Ascending aorta (tissue), 2 donors: ENCODE measurements at regions not wholly inside any gene's neighbourhood (a gene's known extent, or its start where the extent isn't known, plus 50 kb on each side); places are given as distances from the start of the nearest gene placed in this dataset.

Experiments used
- DNase-seq, 2 donors: peaks; one replicate each; pipeline ENCODE4 v3.0.0-alpha.2; 2019; ENCODE audit warnings: low spot score in 2 of 2
- H3K27ac ChIP-seq, 2 donors: fragments of 200-600 bp; sonication (generic); one replicate each; pipeline ENCODE4 v1.5.1; 2016 to 2017; ENCODE audit warnings: mild to moderate bottlenecking in 1 of 2
- H3K27me3 ChIP-seq: fragments of 200-600 bp; sonication (generic); one replicate; pipeline ENCODE4 v1.5.1; 2017
- H3K36me3 ChIP-seq, 2 donors: fragments of 200-600 bp; sonication (generic); one replicate each; pipeline ENCODE4 v1.5.1; 2016
- H3K4me1 ChIP-seq, 2 donors: fragments of 200-600 bp; sonication (generic); one replicate each; pipeline ENCODE4 v1.5.1; 2016 to 2017; ENCODE audit warnings: mild to moderate bottlenecking in 1 of 2
- H3K4me3 ChIP-seq, 2 donors: fragments of 200-600 bp; sonication (generic); one replicate each; pipeline ENCODE4 v1.5.1; 2016 to 2017; ENCODE audit warnings: mild to moderate bottlenecking in 1 of 2
- H3K9me3 ChIP-seq, 2 donors: fragments of 200-600 bp; sonication (generic); one replicate each; pipeline ENCODE4 v1.5.1; 2016
- intact Hi-C: fragments of 100-400 bp; cut with DNase I; formaldehyde crosslinking; loops from one replicate; pipeline ENCODE4 v1.15.1; 2023
- TF ChIP-seq, protein P1 (sequence below), 3 experiments: fragments of 200-600 bp in 2 of 3; fragments of 450-650 bp in 1 of 3; sonication (generic) in 2 of 3; IDR thresholded peaks; one replicate each; pipeline ENCODE4 v1.5.1; 2016 to 2019; ENCODE audit warnings: antibody characterized with exemption in 3 of 3, mild to moderate bottlenecking in 1 of 3, moderate library complexity in 1 of 3

DNA sequence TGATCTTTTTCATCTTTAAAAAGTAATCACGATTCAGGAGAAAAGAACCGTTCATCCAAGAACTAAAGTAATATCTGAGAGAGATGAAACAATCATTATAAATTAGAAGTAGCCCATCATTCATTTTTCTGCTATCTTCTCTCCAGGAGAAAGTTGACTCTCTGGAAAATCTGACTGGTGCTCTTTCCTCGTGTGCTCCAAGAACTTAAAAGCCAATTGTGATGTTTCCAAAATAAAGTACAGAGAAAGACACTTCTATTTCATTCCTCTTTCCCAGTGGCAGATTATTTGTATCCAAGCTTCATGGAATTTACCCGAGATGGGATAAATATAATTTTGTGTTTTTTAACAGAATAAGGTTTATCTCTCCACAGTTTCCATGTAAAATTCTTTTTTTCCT lies 212.5 kb upstream of the NOCT start:
- Histone ChIP-seq H3K27ac (no peak overlapping the region), H3K27me3 (no peaks in the 10 kb centered on the region), H3K9me3 (no peaks in the 10 kb centered on the region), H3K4me3 (no peak overlapping the region), H3K36me3 (no peaks in the 10 kb centered on the region), H3K4me1 (no peaks in the 10 kb centered on the region)
- DNase-seq = no peak
- intact Hi-C loops = no loop called here
- TF ChIP-seq, protein P1, sequence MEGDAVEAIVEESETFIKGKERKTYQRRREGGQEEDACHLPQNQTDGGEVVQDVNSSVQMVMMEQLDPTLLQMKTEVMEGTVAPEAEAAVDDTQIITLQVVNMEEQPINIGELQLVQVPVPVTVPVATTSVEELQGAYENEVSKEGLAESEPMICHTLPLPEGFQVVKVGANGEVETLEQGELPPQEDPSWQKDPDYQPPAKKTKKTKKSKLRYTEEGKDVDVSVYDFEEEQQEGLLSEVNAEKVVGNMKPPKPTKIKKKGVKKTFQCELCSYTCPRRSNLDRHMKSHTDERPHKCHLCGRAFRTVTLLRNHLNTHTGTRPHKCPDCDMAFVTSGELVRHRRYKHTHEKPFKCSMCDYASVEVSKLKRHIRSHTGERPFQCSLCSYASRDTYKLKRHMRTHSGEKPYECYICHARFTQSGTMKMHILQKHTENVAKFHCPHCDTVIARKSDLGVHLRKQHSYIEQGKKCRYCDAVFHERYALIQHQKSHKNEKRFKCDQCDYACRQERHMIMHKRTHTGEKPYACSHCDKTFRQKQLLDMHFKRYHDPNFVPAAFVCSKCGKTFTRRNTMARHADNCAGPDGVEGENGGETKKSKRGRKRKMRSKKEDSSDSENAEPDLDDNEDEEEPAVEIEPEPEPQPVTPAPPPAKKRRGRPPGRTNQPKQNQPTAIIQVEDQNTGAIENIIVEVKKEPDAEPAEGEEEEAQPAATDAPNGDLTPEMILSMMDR (IDR thresholded peaks at IDR 0.05) = no peak

DNA sequence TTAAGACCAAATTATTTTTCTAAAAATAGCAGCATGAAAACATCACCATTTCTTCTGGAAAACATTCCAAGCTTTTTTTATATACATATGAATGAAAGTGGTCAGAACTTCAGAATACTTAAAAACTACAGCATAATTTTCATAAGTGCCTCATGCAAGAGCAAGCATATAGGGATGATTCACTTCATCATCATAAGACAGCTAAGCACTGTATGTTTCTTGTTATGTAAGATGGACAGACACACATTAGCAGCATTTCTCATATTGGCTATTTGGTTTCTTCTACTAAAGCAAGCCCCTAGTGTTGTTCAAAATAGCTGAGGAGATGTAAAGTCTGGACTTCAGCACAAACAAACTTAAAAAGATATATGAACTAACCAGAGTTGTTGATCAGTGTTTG lies 213.1 kb upstream of the NOCT start:
- Histone ChIP-seq H3K27me3 (no peaks in the 10 kb centered on the region), H3K36me3 (no peaks in the 10 kb centered on the region), H3K4me3 (no peak overlapping the region), H3K4me1 (no peaks in the 10 kb centered on the region), H3K27ac (no peak overlapping the region), H3K9me3 (no peaks in the 10 kb centered on the region)
- intact Hi-C loops = no loop called here
- TF ChIP-seq, protein P1 (IDR thresholded peaks at IDR 0.05) = no peak
- no peak for DNase-seq

DNA sequence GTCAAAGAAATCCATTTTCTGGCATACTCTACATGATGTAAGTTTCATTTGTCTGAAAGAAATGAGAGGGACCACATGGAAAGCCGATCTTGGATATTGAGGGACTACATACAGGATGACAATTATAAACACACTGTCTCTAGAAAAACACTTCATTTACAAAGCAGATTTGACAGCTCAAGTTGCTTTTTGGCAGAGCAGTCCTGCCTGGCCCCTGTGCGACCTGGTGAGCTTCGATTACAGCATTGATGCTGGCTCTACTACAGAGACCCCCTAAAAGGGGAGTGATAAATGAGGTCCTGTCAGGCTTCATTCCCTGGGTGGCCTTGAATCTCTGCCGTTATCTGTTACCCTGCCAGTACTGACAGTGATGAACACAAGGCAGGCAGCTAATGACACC lies 215.2 kb upstream of the NOCT start:
- TF ChIP-seq, protein P1 (IDR thresholded peaks at IDR 0.05) = no peak
- H3K4me1 ChIP-seq = no peaks in the 10 kb centered on the region
- no peak overlapping the region for H3K27ac ChIP-seq
- intact Hi-C loops = no loop called here
- H3K27me3 ChIP-seq = no peaks in the 10 kb centered on the region
- no peak overlapping the region for H3K4me3 ChIP-seq
- DNase-seq = no peak
- no peaks in the 10 kb centered on the region for H3K36me3 ChIP-seq
- no peaks in the 10 kb centered on the region for H3K9me3 ChIP-seq

DNA sequence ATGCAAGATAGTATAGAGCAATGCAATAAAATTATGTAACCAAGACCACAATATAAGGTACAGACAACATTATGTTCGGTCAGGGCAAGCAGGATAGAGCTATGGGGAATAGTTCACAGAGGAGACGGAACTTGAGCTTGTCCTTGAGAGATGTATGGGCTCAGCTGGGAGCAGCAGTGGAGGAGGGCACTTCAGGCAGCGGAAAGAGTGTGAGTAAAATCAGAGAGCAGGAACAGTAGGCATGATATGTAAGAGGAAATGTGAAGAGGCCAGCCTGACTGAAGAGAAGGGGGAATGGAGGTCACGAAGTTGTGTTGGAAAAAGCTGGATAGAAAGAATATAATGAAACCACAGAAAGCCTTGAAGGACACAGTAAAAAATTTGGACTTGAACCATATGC lies 217.2 kb upstream of the NOCT start:
- intact Hi-C loops = no loop called here
- Histone ChIP-seq H3K36me3 (no peaks in the 10 kb centered on the region), H3K27me3 (no peaks in the 10 kb centered on the region), H3K4me3 (no peak overlapping the region), H3K4me1 (no peaks in the 10 kb centered on the region), H3K27ac (no peak overlapping the region), H3K9me3 (no peaks in the 10 kb centered on the region)
- DNase-seq = no peak
- TF ChIP-seq, protein P1 (IDR thresholded peaks at IDR 0.05) = no peak

DNA sequence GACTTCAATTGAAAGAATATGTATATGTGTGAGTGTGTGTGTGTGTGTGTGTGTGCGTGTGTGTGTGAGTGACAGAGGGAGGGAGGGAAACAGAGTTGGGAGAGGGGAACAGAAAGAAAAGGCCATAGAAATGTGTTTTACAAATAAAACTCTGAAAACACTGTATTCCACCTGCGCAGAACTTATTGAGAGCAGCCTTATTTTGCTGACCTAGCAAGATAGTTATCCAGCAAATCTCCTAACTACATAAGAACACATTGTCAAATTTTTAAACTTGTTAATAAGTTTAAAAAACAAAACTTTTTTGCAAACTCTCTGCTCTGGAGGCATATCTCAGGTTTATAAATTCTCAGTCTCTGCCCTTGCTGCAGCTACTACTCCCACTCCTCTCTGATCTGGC lies 217.9 kb upstream of the NOCT start:
- TF ChIP-seq, protein P1 (IDR thresholded peaks at IDR 0.05) = no peak

DNA sequence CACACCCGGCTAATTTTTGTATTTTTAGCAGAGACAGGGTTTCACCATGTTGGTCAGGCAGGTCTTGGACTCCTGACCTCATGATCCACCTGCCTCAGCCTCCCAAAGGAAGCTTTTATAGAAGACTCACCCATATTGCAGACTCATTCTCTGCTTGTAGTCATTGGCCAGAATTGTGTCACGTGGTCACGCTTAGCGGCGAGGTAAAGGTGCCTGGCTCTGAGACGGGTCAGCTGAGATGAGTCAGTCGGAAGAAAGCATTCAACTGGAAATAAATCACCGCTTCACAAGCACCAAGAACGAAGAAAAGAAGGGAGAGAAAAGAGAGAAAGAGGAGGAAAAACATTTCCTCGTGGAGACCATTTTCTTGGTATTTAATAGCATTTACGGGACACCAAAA lies 218.8 kb upstream of the NOCT start:
- H3K27me3 ChIP-seq = no peaks in the 10 kb centered on the region
- intact Hi-C loops = no loop called here
- DNase-seq = no peak
- H3K9me3 ChIP-seq = no peaks in the 10 kb centered on the region
- H3K27ac ChIP-seq = no peak overlapping the region
- H3K36me3 ChIP-seq = no peaks in the 10 kb centered on the region
- H3K4me3 ChIP-seq = no peak overlapping the region
- TF ChIP-seq, protein P1 (IDR thresholded peaks at IDR 0.05) = no peak
- no peaks in the 10 kb centered on the region for H3K4me1 ChIP-seq

More for the DNA sequence above, 217.9 kb upstream of the NOCT start:
- no peaks in the 10 kb centered on the region for H3K4me1 ChIP-seq
- no peak overlapping the region for H3K4me3 ChIP-seq
- no peak overlapping the region for H3K27ac ChIP-seq
- H3K36me3 ChIP-seq = no peaks in the 10 kb centered on the region
- H3K9me3 ChIP-seq = no peaks in the 10 kb centered on the region
- intact Hi-C loops = no loop called here
- DNase-seq = no peak
- no peaks in the 10 kb centered on the region for H3K27me3 ChIP-seq
